ENCODE measurements at regions not wholly inside any gene's neighbourhood (a gene's known extent, or its start where the extent isn't known, plus 50 kb on each side); places are given as distances from the start of the nearest gene placed in this dataset.
A peak's percentile ranks its signal among the peaks of the same experiment; 100 is the strongest.

- in situ Hi-C loops (cut with MboI; ENCODE audit: low pct_unique_long_range_greater_than_20kb, low sequenced_read_pairs, unreplicated experiment), result no loop called here
- DNase-seq (ENCODE audit: low spot score), result no peak
- TF ChIP-seq CTCF (IDR thresholded peaks at IDR 0.05; ENCODE audit: extremely low read depth, insufficient read depth, missing control alignments), result no peak
Observed at GRCh38 chr2:190767821-190768220, 112.8 kb upstream of the GLS start.

GRCh38 chr2:190769258-190769657 lies 111.4 kb upstream of the GLS start:
- TF ChIP-seq CTCF (IDR thresholded peaks at IDR 0.05; ENCODE audit: extremely low read depth, insufficient read depth, missing control alignments), result no peak

GRCh38 chr2:190771726-190772125 lies 108.9 kb upstream of the GLS start:
- no peak for DNase-seq (ENCODE audit: low spot score)
- TF ChIP-seq CTCF (IDR thresholded peaks at IDR 0.05; ENCODE audit: extremely low read depth, insufficient read depth, missing control alignments), result no peak
- in situ Hi-C loops (cut with MboI; ENCODE audit: low pct_unique_long_range_greater_than_20kb, low sequenced_read_pairs, unreplicated experiment), result no loop called here

More at GRCh38 chr2:190769258-190769657, 111.4 kb upstream of the GLS start:
- in situ Hi-C loops (cut with MboI; ENCODE audit: low pct_unique_long_range_greater_than_20kb, low sequenced_read_pairs, unreplicated experiment), result no loop called here
- DNase-seq (ENCODE audit: low spot score), result no peak

GRCh38 chr2:190780594-190780993 lies 100.0 kb upstream of the GLS start:
- DNase-seq (ENCODE audit: low spot score), result no peak
- in situ Hi-C loops (cut with MboI; ENCODE audit: low pct_unique_long_range_greater_than_20kb, low sequenced_read_pairs, unreplicated experiment), result no loop called here
- TF ChIP-seq CTCF (IDR thresholded peaks at IDR 0.05; ENCODE audit: extremely low read depth, insufficient read depth, missing control alignments), result no peak

GRCh38 chr2:190781604-190782198 lies 98.9 kb upstream of the GLS start:
- DNase-seq (ENCODE audit: low spot score), result peak; percentile 65
- peak; percentile 56 for TF ChIP-seq CTCF (IDR thresholded peaks at IDR 0.05; ENCODE audit: extremely low read depth, insufficient read depth, missing control alignments)
- in situ Hi-C loops (cut with MboI; ENCODE audit: low pct_unique_long_range_greater_than_20kb, low sequenced_read_pairs, unreplicated experiment), result no loop called here

GRCh38 chr2:190782264-190782663 lies 98.4 kb upstream of the GLS start:
- no peak for TF ChIP-seq CTCF (IDR thresholded peaks at IDR 0.05; ENCODE audit: extremely low read depth, insufficient read depth, missing control alignments)
- in situ Hi-C loops (cut with MboI; ENCODE audit: low pct_unique_long_range_greater_than_20kb, low sequenced_read_pairs, unreplicated experiment), result no loop called here
- no peak for DNase-seq (ENCODE audit: low spot score)
